Dendritic cell treated with granulocyte-macrophage colony-stimulating factor and Interleukin-4, amounts not matched to agents 40 ng/mL and 50 ng/mL, for 4 days (primary cell): ENCODE measurements at regions not wholly inside any gene's neighbourhood (a gene's known extent, or its start where the extent isn't known, plus 50 kb on each side); places are given as distances from the start of the nearest gene placed in this dataset.
"Not testable (repeated sequence)": the region's sequence is repeated elsewhere in the genome, so short reads cannot be mapped to it uniquely, and the experiment has no call there.

Experiments
- H3K27ac Mint-ChIP-seq: one replicate; pipeline ENCODE4 v1.8.0; 2022; ENCODE audit warnings: mild to moderate bottlenecking, mixed read lengths
- H3K27me3 Mint-ChIP-seq: one replicate; pipeline ENCODE4 v1.8.0; 2022; ENCODE audit warnings: mild to moderate bottlenecking, mixed read lengths
- H3K36me3 Mint-ChIP-seq: one replicate; pipeline ENCODE4 v1.8.0; 2022; ENCODE audit warnings: low read depth, mixed read lengths
- H3K4me1 Mint-ChIP-seq: one replicate; pipeline ENCODE4 v1.8.0; 2022; ENCODE audit warnings: low read depth, mixed read lengths
- H3K4me3 Mint-ChIP-seq: one replicate; pipeline ENCODE4 v1.8.0; 2022; ENCODE audit warnings: mild to moderate bottlenecking, moderate library complexity, mixed read lengths
- H3K9me3 Mint-ChIP-seq: one replicate; pipeline ENCODE4 v1.8.0; 2022; ENCODE audit warnings: mixed read lengths
- intact Hi-C: fragments of 100-400 bp; cut with micrococcal nuclease; formaldehyde crosslinking; loops from one replicate; pipeline ENCODE4 v1.15.0; 2022

- Mint-ChIP-seq H3K9me3 (no peaks in the 10 kb centered on the region), H3K4me3 (no peak overlapping the region), H3K4me1 (no peaks in the 10 kb centered on the region), H3K36me3 (no peaks in the 10 kb centered on the region), H3K27me3 (no peaks in the 10 kb centered on the region), H3K27ac (no peak overlapping the region)
- intact Hi-C loops: no loop called here
Observed at GRCh38 chr17:69643686-69644085, 229.2 kb downstream of the MAP2K6 start.

GRCh38 chr17:69646729-69647128 lies 232.2 kb downstream of the MAP2K6 start:
- Mint-ChIP-seq H3K27me3 (no peaks in the 10 kb centered on the region), H3K36me3 (no peaks in the 10 kb centered on the region), H3K27ac (no peak overlapping the region), H3K4me1 (no peaks in the 10 kb centered on the region), H3K9me3 (peaks cover 8% of the 10 kb centered on the region), H3K4me3 (no peak overlapping the region)
- intact Hi-C loops: no loop called here

GRCh38 chr17:69650881-69651280 lies 236.4 kb downstream of the MAP2K6 start:
- Mint-ChIP-seq H3K4me3 (no peak overlapping the region), H3K36me3 (no peaks in the 10 kb centered on the region), H3K27ac (no peak overlapping the region), H3K9me3 (peaks cover 8% of the 10 kb centered on the region), H3K4me1 (no peaks in the 10 kb centered on the region), H3K27me3 (no peaks in the 10 kb centered on the region)
- intact Hi-C loops: no loop called here

- H3K9me3 Mint-ChIP-seq: peaks cover 8% of the 10 kb centered on the region
- H3K27me3 Mint-ChIP-seq: no peaks in the 10 kb centered on the region
- no peak overlapping the region for H3K27ac Mint-ChIP-seq
- H3K4me1 Mint-ChIP-seq: no peaks in the 10 kb centered on the region
- no peak overlapping the region for H3K4me3 Mint-ChIP-seq
- intact Hi-C loops: no loop called here
- no peaks in the 10 kb centered on the region for H3K36me3 Mint-ChIP-seq
Observed at GRCh38 chr17:69651921-69652320, 237.4 kb downstream of the MAP2K6 start.

GRCh38 chr17:69654981-69655855 lies 240.7 kb downstream of the MAP2K6 start:
- Mint-ChIP-seq H3K36me3 (no peaks in the 10 kb centered on the region), H3K27me3 (no peaks in the 10 kb centered on the region), H3K4me3 (no peak overlapping the region), H3K4me1 (no peaks in the 10 kb centered on the region), H3K27ac (no peak overlapping the region), H3K9me3 (peaks cover 30% of the 10 kb centered on the region)
- intact Hi-C loops: no loop called here

GRCh38 chr17:69655902-69656301 lies 241.4 kb downstream of the MAP2K6 start:
- H3K4me1 Mint-ChIP-seq: no peaks in the 10 kb centered on the region
- H3K27me3 Mint-ChIP-seq: no peaks in the 10 kb centered on the region
- no peak overlapping the region for H3K27ac Mint-ChIP-seq
- no peak overlapping the region for H3K4me3 Mint-ChIP-seq
- intact Hi-C loops: no loop called here
- peaks cover 35% of the 10 kb centered on the region for H3K9me3 Mint-ChIP-seq
- H3K36me3 Mint-ChIP-seq: no peaks in the 10 kb centered on the region

GRCh38 chr17:69669441-69670178 lies 255.1 kb downstream of the MAP2K6 start:
- H3K9me3 Mint-ChIP-seq: no peaks in the 10 kb centered on the region
- H3K27me3 Mint-ChIP-seq: no peaks in the 10 kb centered on the region

GRCh38 chr17:69672924-69673323 lies 258.4 kb downstream of the MAP2K6 start:
- Mint-ChIP-seq H3K36me3 (no peaks in the 10 kb centered on the region), H3K27ac (no peak overlapping the region), H3K4me1 (no peaks in the 10 kb centered on the region), H3K9me3 (no peaks in the 10 kb centered on the region), H3K4me3 (no peak overlapping the region), H3K27me3 (peaks cover 2% of the 10 kb centered on the region)
- intact Hi-C loops: no loop called here

More at GRCh38 chr17:69669441-69670178, 255.1 kb downstream of the MAP2K6 start:
- H3K36me3 Mint-ChIP-seq: no peaks in the 10 kb centered on the region
- H3K4me1 Mint-ChIP-seq: no peaks in the 10 kb centered on the region
- intact Hi-C loops: no loop called here
- no peak overlapping the region for H3K27ac Mint-ChIP-seq
- no peak overlapping the region for H3K4me3 Mint-ChIP-seq

- Mint-ChIP-seq H3K4me1 (no peaks in the 10 kb centered on the region), H3K4me3 (no peak overlapping the region), H3K27ac (no peak overlapping the region), H3K9me3 (peaks cover 8% of the 10 kb centered on the region), H3K36me3 (no peaks in the 10 kb centered on the region), H3K27me3 (peaks cover 2% of the 10 kb centered on the region)
- intact Hi-C loops: no loop called here
Observed at GRCh38 chr17:69677130-69677529, 262.6 kb downstream of the MAP2K6 start.

GRCh38 chr17:69678206-69678605 lies 263.7 kb downstream of the MAP2K6 start:
- Mint-ChIP-seq H3K36me3 (no peaks in the 10 kb centered on the region), H3K27me3 (peaks cover 2% of the 10 kb centered on the region), H3K4me3 (no peak overlapping the region), H3K4me1 (no peaks in the 10 kb centered on the region), H3K9me3 (peaks cover 8% of the 10 kb centered on the region), H3K27ac (no peak overlapping the region)
- intact Hi-C loops: no loop called here

- H3K9me3 Mint-ChIP-seq: peaks cover 8% of the 10 kb centered on the region
- no peaks in the 10 kb centered on the region for H3K36me3 Mint-ChIP-seq
- no peak overlapping the region for H3K27ac Mint-ChIP-seq
- H3K4me3 Mint-ChIP-seq: no peak overlapping the region
- peaks cover 3% of the 10 kb centered on the region for H3K27me3 Mint-ChIP-seq
- intact Hi-C loops: no loop called here
- no peaks in the 10 kb centered on the region for H3K4me1 Mint-ChIP-seq
Observed at GRCh38 chr17:69679829-69680228, 265.3 kb downstream of the MAP2K6 start.

GRCh38 chr17:69684251-69684650 lies 269.8 kb downstream of the MAP2K6 start:
- Mint-ChIP-seq H3K9me3 (peaks cover 43% of the 10 kb centered on the region), H3K4me1 (no peaks in the 10 kb centered on the region), H3K27me3 (peaks cover 8% of the 10 kb centered on the region), H3K27ac (no peak overlapping the region), H3K4me3 (no peak overlapping the region), H3K36me3 (no peaks in the 10 kb centered on the region)
- intact Hi-C loops: no loop called here

GRCh38 chr17:69685150-69685549 lies 270.7 kb downstream of the MAP2K6 start:
- H3K27ac Mint-ChIP-seq, H3K4me3 Mint-ChIP-seq, intact Hi-C loops: not testable (repeated sequence)

GRCh38 chr17:69690531-69690930 lies 276.0 kb downstream of the MAP2K6 start:
- intact Hi-C loops: no loop called here
- H3K27ac Mint-ChIP-seq: no peak overlapping the region
- H3K4me1 Mint-ChIP-seq: no peaks in the 10 kb centered on the region
- H3K9me3 Mint-ChIP-seq: peaks cover 42% of the 10 kb centered on the region
- H3K27me3 Mint-ChIP-seq: peaks cover 7% of the 10 kb centered on the region
- H3K4me3 Mint-ChIP-seq: no peak overlapping the region
- no peaks in the 10 kb centered on the region for H3K36me3 Mint-ChIP-seq

More at GRCh38 chr17:69685150-69685549, 270.7 kb downstream of the MAP2K6 start:
- H3K27me3 Mint-ChIP-seq, H3K36me3 Mint-ChIP-seq, H3K4me1 Mint-ChIP-seq: not testable (repeated sequence)
- H3K9me3 Mint-ChIP-seq: peaks cover 50% of the 10 kb centered on the region
